ENCODE measurements at regions not wholly inside any gene's neighbourhood (a gene's known extent, or its start where the extent isn't known, plus 50 kb on each side); places are given as distances from the start of the nearest gene placed in this dataset.

GRCh38 chr22:26941896-26942636, 284.7 kb downstream of the MIAT start:
- no peak overlapping the region for H3K4me3 Mint-ChIP-seq
- CTCF ChIA-PET, result no interaction called here
- no peak for TF ChIP-seq EZH2 (IDR thresholded peaks at IDR 0.05; ENCODE audit: borderline replicate concordance, insufficient read depth, low read depth, low read length, poor library complexity, severe bottlenecking)
- no peak for TF ChIP-seq CTCF (IDR thresholded peaks at IDR 0.05)

GRCh38 chr22:26942637-26942957, 285.2 kb downstream of the MIAT start:
- Histone ChIP-seq H3K4me1 (ENCODE audit: control insufficient read depth in 2 of 2, insufficient read depth in 2 of 2, low read length in 2 of 2) (no peaks in the 10 kb centered on the region), H3K27ac (ENCODE audit: low read length in 2 of 2) (no peak overlapping the region), H3K4me2 (replicated peaks; ENCODE audit: low read depth, low read length, poor library complexity, severe bottlenecking) (no peak overlapping the region), H3K9me3 (ENCODE audit: control extremely low read depth in 1 of 3, control insufficient read depth in 2 of 3, insufficient read depth in 1 of 3, low read length in 2 of 3) (peaks cover 0 to 4% (median 0%) of the 10 kb centered on the region in 3 donors), H3K9ac (ENCODE audit: low read length) (no peak overlapping the region), H3K36me3 (replicated peaks in 1 of 2; ENCODE audit: control extremely low read depth in 1 of 2, control insufficient read depth in 1 of 2, extremely low read depth in 1 of 2, insufficient read depth in 2 of 2, low read length in 1 of 2) (no peaks in the 10 kb centered on the region), H3K79me2 (ENCODE audit: control insufficient read depth, insufficient read depth, low read length) (no peaks in the 10 kb centered on the region), H2AFZ (ENCODE audit: insufficient read depth, low read depth, low read length, poor library complexity, severe bottlenecking) (no peak overlapping the region), H3K4me3 (ENCODE audit: control extremely low read depth in 1 of 5, extremely low read depth in 1 of 5, insufficient read depth in 1 of 5, low read depth in 2 of 5, low read length in 4 of 5) (no peak overlapping the region), H4K20me1 (ENCODE audit: control insufficient read depth, insufficient read depth, low read length, poor library complexity, severe bottlenecking) (no peaks in the 10 kb centered on the region), H3K27me3 (replicated peaks in 1 of 4; ENCODE audit: control extremely low read depth in 1 of 4, control insufficient read depth in 3 of 4, insufficient read depth in 4 of 4, low read length in 3 of 4) (no peaks in the 10 kb centered on the region)
- Mint-ChIP-seq H3K4me3 (no peak overlapping the region), H3K27ac (no peak overlapping the region), H3K9me3 (ENCODE audit: insufficient read depth) (peaks cover under 1% of the 10 kb centered on the region), H3K4me1 (no peaks in the 10 kb centered on the region), H3K27me3 (peaks cover 25% of the 10 kb centered on the region)
- ChIA-PET CTCF (no interaction called here), POLR2A (no interaction called here)
- TF ChIP-seq EZH2 (IDR thresholded peaks at IDR 0.05; ENCODE audit: borderline replicate concordance, insufficient read depth, low read depth, low read length, poor library complexity, severe bottlenecking), result no peak
- no peak for TF ChIP-seq CTCF (IDR thresholded peaks at IDR 0.05)
- intact Hi-C loops (cut with micrococcal nuclease), result no loop called here
- DNase-seq (no peak), ATAC-seq (ENCODE audit: low read depth) (no peak)
- WGBS (ENCODE audit: insufficient coverage), result 93% methylated on average over 2 of the region's 4 CpGs

More at GRCh38 chr22:26941896-26942636, 284.7 kb downstream of the MIAT start:
- H2AFZ ChIP-seq (ENCODE audit: insufficient read depth, low read depth, low read length, poor library complexity, severe bottlenecking), result no peak overlapping the region
- no peaks in the 10 kb centered on the region for H3K4me1 Mint-ChIP-seq
- peaks cover 2% of the 10 kb centered on the region for H3K9me3 Mint-ChIP-seq (ENCODE audit: insufficient read depth)
- intact Hi-C loops (cut with micrococcal nuclease), result no loop called here
- no peak overlapping the region for H3K9ac ChIP-seq (ENCODE audit: low read length)
- H3K27ac ChIP-seq (ENCODE audit: low read length in 2 of 2), result no peak overlapping the region
- no peaks in the 10 kb centered on the region for H4K20me1 ChIP-seq (ENCODE audit: control insufficient read depth, insufficient read depth, low read length, poor library complexity, severe bottlenecking)
- H3K9me3 ChIP-seq (ENCODE audit: control extremely low read depth in 1 of 3, control insufficient read depth in 2 of 3, insufficient read depth in 1 of 3, low read length in 2 of 3), result peaks cover 0 to 4% (median 0%) of the 10 kb centered on the region in 3 donors
- no peak for ATAC-seq (ENCODE audit: low read depth)
- DNase-seq, result no peak
- no peak overlapping the region for H3K4me3 ChIP-seq (ENCODE audit: control extremely low read depth in 1 of 5, extremely low read depth in 1 of 5, insufficient read depth in 1 of 5, low read depth in 2 of 5, low read length in 4 of 5)
- H3K36me3 ChIP-seq (replicated peaks in 1 of 2; ENCODE audit: control extremely low read depth in 1 of 2, control insufficient read depth in 1 of 2, extremely low read depth in 1 of 2, insufficient read depth in 2 of 2, low read length in 1 of 2), result no peaks in the 10 kb centered on the region
- H3K27me3 ChIP-seq (replicated peaks in 1 of 4; ENCODE audit: control extremely low read depth in 1 of 4, control insufficient read depth in 3 of 4, insufficient read depth in 4 of 4, low read length in 3 of 4), result no peaks in the 10 kb centered on the region
- H3K4me1 ChIP-seq (ENCODE audit: control insufficient read depth in 2 of 2, insufficient read depth in 2 of 2, low read length in 2 of 2), result no peaks in the 10 kb centered on the region
- H3K4me2 ChIP-seq (replicated peaks; ENCODE audit: low read depth, low read length, poor library complexity, severe bottlenecking), result no peak overlapping the region
- H3K27me3 Mint-ChIP-seq, result peaks cover 23% of the 10 kb centered on the region
- H3K79me2 ChIP-seq (ENCODE audit: control insufficient read depth, insufficient read depth, low read length), result no peaks in the 10 kb centered on the region
- H3K27ac Mint-ChIP-seq, result no peak overlapping the region
- WGBS (ENCODE audit: insufficient coverage), result 79% methylated on average over 8 of the region's 14 CpGs
- POLR2A ChIA-PET, result no interaction called here
